OCI-LY7 (cell line): ENCODE measurements at regions not wholly inside any gene's neighbourhood (a gene's known extent, or its start where the extent isn't known, plus 50 kb on each side); places are given as distances from the start of the nearest gene placed in this dataset.

ENCODE experiments used
- BruUV-seq: library from RNA; stranded (reverse); fragments of 400-500 nt; replicated peaks from 2 replicates; lab custom pipeline; 2021; lab: Mats Ljungman, UMichigan
- CTCF ChIA-PET: fragments of 300-600 bp; sonication (Branson Sonifier 250); formaldehyde crosslinking; loops from one replicate; lab custom pipeline; 2022; ENCODE audit warnings: antibody characterized with exemption; ENCODE audit not compliant: unreplicated experiment; lab: Charles Lee
- POLR2A ChIA-PET: fragments of 300-600 bp; sonication (Branson Sonifier 250); formaldehyde crosslinking; loops from one replicate; lab custom pipeline; 2022; ENCODE audit warnings: antibody characterized with exemption; lab: Charles Lee
- DNase-seq: peaks from one replicate; pipeline ENCODE4 v3.0.0-alpha.2; 2015; ENCODE audit warnings: low spot score
- H2AFZ ChIP-seq: fragments of 200-600 bp; sonication (generic), shearing (Covaris generic); 2 replicates; pipeline ENCODE4 v1.6.1; 2014; ENCODE audit warnings: mild to moderate bottlenecking, antibody characterized with exemption, low read length, moderate library complexity
- H3K27ac ChIP-seq: fragments of 200-600 bp; sonication (generic); 2 replicates; pipeline ENCODE4 v1.5.1; 2014; ENCODE audit warnings: mixed run types, low read depth, mild to moderate bottlenecking, moderate library complexity, low read length, inconsistent platforms; ENCODE audit not compliant: poor library complexity, severe bottlenecking
- H3K36me3 ChIP-seq: fragments of 200-600 bp; sonication (generic); 2 replicates; pipeline ENCODE4 v1.6.1; 2014; ENCODE audit warnings: mild to moderate bottlenecking, antibody characterized with exemption, low read length, moderate library complexity, mixed read lengths; ENCODE audit not compliant: insufficient read depth
- H3K4me1 ChIP-seq: fragments of 200-600 bp; sonication (generic); 2 replicates; pipeline ENCODE4 v1.5.1; 2014; ENCODE audit warnings: mild to moderate bottlenecking, low read length; ENCODE audit not compliant: insufficient read depth, poor library complexity, severe bottlenecking
- H3K4me2 ChIP-seq: fragments of 200-600 bp; sonication (generic); 2 replicates; pipeline ENCODE4 v1.6.1; 2014; ENCODE audit warnings: mild to moderate bottlenecking, low read length
- H3K4me3 ChIP-seq: fragments of 200-600 bp; sonication (generic); 2 replicates; pipeline ENCODE4 v1.5.1; 2014; ENCODE audit warnings: mild to moderate bottlenecking, low read depth, low read length; ENCODE audit not compliant: poor library complexity, severe bottlenecking
- H3K79me2 ChIP-seq: fragments of 200-600 bp; sonication (generic); 2 replicates; pipeline ENCODE4 v1.6.1; 2016; ENCODE audit warnings: low read depth, mild to moderate bottlenecking, low read length, moderate library complexity, mixed read lengths; ENCODE audit not compliant: insufficient read depth
- H3K9me2 ChIP-seq: fragments of 200-600 bp; sonication (generic); 2 replicates; pipeline ENCODE4 v1.6.1; 2016; ENCODE audit warnings: mild to moderate bottlenecking, low read length, mixed read lengths; ENCODE audit not compliant: insufficient read depth
- H3K9me3 ChIP-seq: fragments of 200-600 bp; sonication (generic); 2 replicates; pipeline ENCODE4 v1.6.1; 2014; ENCODE audit warnings: mild to moderate bottlenecking, mixed run types, low read length, mixed read lengths
- H4K20me1 ChIP-seq: fragments of 200-600 bp; sonication (generic); 2 replicates; pipeline ENCODE4 v1.6.1; 2014; ENCODE audit warnings: mild to moderate bottlenecking, antibody characterized with exemption, low read length, moderate library complexity, mixed read lengths; ENCODE audit not compliant: insufficient read depth
- EZH2phosphoT487 ChIP-seq: fragments of 200-600 bp; sonication (generic); IDR thresholded peaks from 2 replicates; pipeline ENCODE4 v1.6.1; 2018; ENCODE audit warnings: low read depth, borderline replicate concordance, mild to moderate bottlenecking, mixed run types, antibody characterized with exemption, low read length, moderate library complexity, mixed read lengths
- intact Hi-C: fragments of 100-400 bp; cut with micrococcal nuclease; formaldehyde crosslinking; loops from one replicate; pipeline ENCODE4 v1.10.0; 2022; ENCODE audit not compliant: unreplicated experiment
- TF ChIP-seq, protein P1 (sequence below): fragments of 200-600 bp; sonication (generic); conservative IDR thresholded peaks from 2 replicates; pipeline ENCODE4 v1.5.1; 2014; ENCODE audit warnings: mild to moderate bottlenecking, antibody characterized with exemption, low read length, moderate library complexity, mixed read lengths

DNA sequence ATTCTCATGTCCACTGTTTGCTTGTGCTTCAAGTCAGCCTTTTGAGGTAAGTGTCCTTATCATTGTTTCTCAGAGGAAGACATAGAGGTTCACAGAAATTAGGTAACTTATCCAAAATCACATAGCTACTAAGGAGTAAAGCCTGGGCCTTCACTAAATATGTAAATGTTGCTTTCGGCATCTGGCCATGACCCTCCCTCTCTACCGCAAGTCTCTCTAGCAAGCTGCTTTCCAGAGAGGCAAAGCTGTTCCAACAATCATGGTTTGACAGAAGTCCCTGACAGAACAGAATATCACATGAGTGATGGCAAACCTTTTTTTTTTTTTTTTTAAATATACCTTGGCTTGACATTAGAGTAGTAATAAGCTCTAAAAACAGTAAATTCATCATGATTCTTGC, 94.5 kb upstream of the F3 start:
- Histone ChIP-seq H3K4me2 (no peak overlapping the region), H3K4me1 (no peaks in the 10 kb centered on the region), H4K20me1 (no peaks in the 10 kb centered on the region), H3K9me3 (no peaks in the 10 kb centered on the region), H3K79me2 (no peaks in the 10 kb centered on the region), H3K9me2 (no peaks in the 10 kb centered on the region), H2AFZ (no peak overlapping the region), H3K36me3 (no peaks in the 10 kb centered on the region), H3K27ac (no peak overlapping the region), H3K4me3 (no peak overlapping the region)
- no peak for DNase-seq
- POLR2A ChIA-PET: interaction anchor here (0.6 kb wide), 1 partner anchor 38 kb away, joined by 3 read pairs; no protein-coding TSS in a partner anchor
- CTCF ChIA-PET: no interaction called here
- intact Hi-C loops: no loop called here
- no TSS peak for BruUV-seq
- no peak for TF ChIP-seq EZH2phosphoT487
- TF ChIP-seq, protein P1, sequence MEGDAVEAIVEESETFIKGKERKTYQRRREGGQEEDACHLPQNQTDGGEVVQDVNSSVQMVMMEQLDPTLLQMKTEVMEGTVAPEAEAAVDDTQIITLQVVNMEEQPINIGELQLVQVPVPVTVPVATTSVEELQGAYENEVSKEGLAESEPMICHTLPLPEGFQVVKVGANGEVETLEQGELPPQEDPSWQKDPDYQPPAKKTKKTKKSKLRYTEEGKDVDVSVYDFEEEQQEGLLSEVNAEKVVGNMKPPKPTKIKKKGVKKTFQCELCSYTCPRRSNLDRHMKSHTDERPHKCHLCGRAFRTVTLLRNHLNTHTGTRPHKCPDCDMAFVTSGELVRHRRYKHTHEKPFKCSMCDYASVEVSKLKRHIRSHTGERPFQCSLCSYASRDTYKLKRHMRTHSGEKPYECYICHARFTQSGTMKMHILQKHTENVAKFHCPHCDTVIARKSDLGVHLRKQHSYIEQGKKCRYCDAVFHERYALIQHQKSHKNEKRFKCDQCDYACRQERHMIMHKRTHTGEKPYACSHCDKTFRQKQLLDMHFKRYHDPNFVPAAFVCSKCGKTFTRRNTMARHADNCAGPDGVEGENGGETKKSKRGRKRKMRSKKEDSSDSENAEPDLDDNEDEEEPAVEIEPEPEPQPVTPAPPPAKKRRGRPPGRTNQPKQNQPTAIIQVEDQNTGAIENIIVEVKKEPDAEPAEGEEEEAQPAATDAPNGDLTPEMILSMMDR: no peak

GRCh38 chr1:94634977-94635416, 93.4 kb upstream of the F3 start:
- Histone ChIP-seq H3K9me2 (no peaks in the 10 kb centered on the region), H3K9me3 (no peaks in the 10 kb centered on the region), H3K27ac (no peak overlapping the region), H3K4me1 (no peaks in the 10 kb centered on the region), H3K79me2 (no peaks in the 10 kb centered on the region), H3K36me3 (no peaks in the 10 kb centered on the region), H3K4me3 (no peak overlapping the region), H4K20me1 (no peaks in the 10 kb centered on the region), H3K4me2 (no peak overlapping the region), H2AFZ (no peak overlapping the region)
- DNase-seq: no peak
- BruUV-seq: no TSS peak
- ChIA-PET CTCF (no interaction called here), POLR2A (interaction anchor here (0.5 kb wide), 1 partner anchor 196 kb away, joined by 5 read pairs; no protein-coding TSS in a partner anchor)
- intact Hi-C loops: no loop called here
- no peak for TF ChIP-seq EZH2phosphoT487
- TF ChIP-seq, protein P1: no peak

- Histone ChIP-seq H3K79me2 (no peaks in the 10 kb centered on the region), H3K9me3 (no peaks in the 10 kb centered on the region), H3K9me2 (no peaks in the 10 kb centered on the region), H3K4me1 (no peaks in the 10 kb centered on the region), H3K36me3 (no peaks in the 10 kb centered on the region), H4K20me1 (no peaks in the 10 kb centered on the region), H3K27ac (no peak overlapping the region), H3K4me2 (no peak overlapping the region), H3K4me3 (no peak overlapping the region), H2AFZ (no peak overlapping the region)
- CTCF ChIA-PET: no interaction called here
- POLR2A ChIA-PET: interaction anchor here (0.6 to 1.4 kb wide), 2 partner anchors 21 to 346 kb away, joined by 3 read pairs; no protein-coding TSS in a partner anchor
- DNase-seq: no peak
- no TSS peak for BruUV-seq
- intact Hi-C loops: no loop called here
- TF ChIP-seq, protein P1: no peak
- no peak for TF ChIP-seq EZH2phosphoT487
Measured at GRCh38 chr1:94633051-94633450, 91.5 kb upstream of the F3 start.
